ENCODE measurements at regions not wholly inside any gene's neighbourhood (a gene's known extent, or its start where the extent isn't known, plus 50 kb on each side); places are given as distances from the start of the nearest gene placed in this dataset.

DNA sequence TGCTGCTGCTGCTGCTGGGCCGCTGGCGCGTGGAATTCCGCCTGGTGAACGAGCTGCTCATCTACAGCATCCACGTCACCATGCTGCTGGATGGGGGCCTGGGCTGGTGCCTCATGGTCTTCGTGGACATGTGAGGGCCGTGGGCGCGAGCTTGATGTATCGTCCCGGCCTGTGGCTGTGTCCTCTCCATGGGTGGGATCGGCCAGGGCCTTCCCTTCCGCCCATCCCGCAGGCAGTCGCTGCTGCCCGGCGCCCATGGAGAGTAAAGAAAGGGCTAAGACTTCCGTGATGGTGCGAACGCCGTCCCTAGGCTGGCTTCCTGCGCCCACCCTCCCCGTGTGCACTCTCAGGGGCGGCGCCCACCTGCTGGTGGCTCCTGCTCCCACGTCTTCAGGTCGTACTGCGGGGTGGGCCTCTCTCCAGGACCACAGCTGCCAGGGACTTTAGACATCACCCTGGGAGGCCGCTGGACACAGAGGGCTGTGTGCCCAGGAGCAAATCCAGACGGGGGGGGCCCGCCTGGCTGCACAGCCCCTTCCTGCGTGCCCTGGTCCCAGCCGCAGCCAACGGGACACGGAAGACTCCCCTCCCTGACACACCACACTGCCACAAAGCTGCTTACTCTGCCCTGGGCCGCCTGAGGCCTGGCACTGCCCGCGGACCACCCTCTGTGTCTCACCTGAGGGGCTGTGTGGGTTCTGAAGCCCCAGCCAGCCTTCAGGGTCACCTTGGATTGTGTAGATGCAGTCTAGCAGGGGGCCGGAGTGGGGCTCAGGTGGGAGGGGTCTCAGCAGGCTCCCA is 167.5 kb downstream of the SEPTIN7 start:
- no peak overlapping the region for H3K4me3 ChIP-seq

GRCh38 chr7:35969066-35969465 is 168.2 kb downstream of the SEPTIN7 start:
- Histone ChIP-seq H3K9me3 (no peaks in the 10 kb centered on the region), H3K27me3 (no peaks in the 10 kb centered on the region), H3K36me3 (no peaks in the 10 kb centered on the region), H3K27ac (no peak overlapping the region), H3K4me1 (no peaks in the 10 kb centered on the region), H3K4me3 (no peak overlapping the region)
- TF ChIP-seq POLR2AphosphoS5 (IDR thresholded peaks at IDR 0.05; ENCODE audit: insufficient read depth in 1 of 2, low read depth in 1 of 2) = no peak
- TF ChIP-seq CTCF (IDR thresholded peaks at IDR 0.05) = no peak
- no peak for TF ChIP-seq POLR2A (IDR thresholded peaks at IDR 0.05)
- intact Hi-C loops (cut with DNase I) = no loop called here
- DNase-seq (ENCODE audit: extremely low spot score in 2 of 2) = no peak

More for the DNA sequence above, 167.5 kb downstream of the SEPTIN7 start:
- no peaks in the 10 kb centered on the region for H3K36me3 ChIP-seq
- DNase-seq (ENCODE audit: extremely low spot score in 2 of 2) = no peak
- no peak overlapping the region for H3K27ac ChIP-seq
- no peak for TF ChIP-seq CTCF (IDR thresholded peaks at IDR 0.05)
- TF ChIP-seq POLR2AphosphoS5 (IDR thresholded peaks at IDR 0.05; ENCODE audit: insufficient read depth in 1 of 2, low read depth in 1 of 2) = no peak
- no peak for TF ChIP-seq POLR2A (IDR thresholded peaks at IDR 0.05)
- no peaks in the 10 kb centered on the region for H3K4me1 ChIP-seq
- no peaks in the 10 kb centered on the region for H3K27me3 ChIP-seq
- H3K9me3 ChIP-seq = no peaks in the 10 kb centered on the region
- intact Hi-C loops (cut with DNase I) = no loop called here

- no peaks in the 10 kb centered on the region for H3K36me3 ChIP-seq
- H3K27me3 ChIP-seq = no peaks in the 10 kb centered on the region
- no peak overlapping the region for H3K27ac ChIP-seq
- TF ChIP-seq CTCF (IDR thresholded peaks at IDR 0.05) = no peak
- TF ChIP-seq POLR2A (IDR thresholded peaks at IDR 0.05) = no peak
- no peak for TF ChIP-seq POLR2AphosphoS5 (IDR thresholded peaks at IDR 0.05; ENCODE audit: insufficient read depth in 1 of 2, low read depth in 1 of 2)
- H3K4me3 ChIP-seq = no peak overlapping the region
- no peaks in the 10 kb centered on the region for H3K9me3 ChIP-seq
- H3K4me1 ChIP-seq = no peaks in the 10 kb centered on the region
- DNase-seq (ENCODE audit: extremely low spot score in 2 of 2) = no peak
- intact Hi-C loops (cut with DNase I) = loop anchor here (10.0 kb wide), 1 partner anchor 56 kb away; no protein-coding TSS in a partner anchor
Observed at GRCh38 chr7:35970458-35970857, 169.6 kb downstream of the SEPTIN7 start.

DNA sequence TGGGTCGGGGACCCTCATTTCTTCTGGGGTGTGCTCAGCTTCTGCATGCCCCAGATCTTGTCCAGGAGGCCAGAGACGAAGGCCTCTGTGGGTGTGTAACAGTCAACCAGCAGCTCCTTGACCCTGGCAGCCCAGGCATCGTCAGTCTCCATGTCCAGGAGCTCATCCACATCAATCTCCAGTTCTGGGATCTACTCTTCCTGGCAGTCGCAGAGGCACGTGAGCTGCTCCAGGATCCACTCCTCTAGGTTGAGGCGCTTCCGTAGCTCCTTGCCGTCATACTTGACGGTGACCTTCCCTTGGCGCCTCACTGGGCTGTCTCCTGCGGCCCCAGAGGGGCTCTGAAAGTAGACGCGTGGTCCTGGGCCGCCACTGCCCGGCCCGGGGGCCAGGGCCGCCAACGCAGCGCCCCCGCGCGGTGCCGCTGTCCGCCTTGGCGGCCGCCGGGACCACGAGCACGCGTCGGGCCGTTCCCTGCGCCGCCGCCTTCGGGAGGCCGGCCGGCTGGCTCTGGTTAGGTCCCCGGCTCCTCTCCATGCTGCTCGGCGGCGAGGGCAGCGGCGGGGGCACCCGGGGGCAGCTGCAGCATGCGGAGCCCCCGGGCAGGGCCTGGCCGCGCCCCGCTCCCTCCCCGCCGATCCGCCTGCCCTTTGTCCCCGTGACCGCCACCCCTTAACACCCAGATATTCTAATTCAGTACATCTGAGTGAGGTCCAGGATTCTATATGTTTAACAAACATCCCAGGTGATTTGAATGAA is 170.5 kb downstream of the SEPTIN7 start:
- H3K9me3 ChIP-seq = no peaks in the 10 kb centered on the region
- DNase-seq (ENCODE audit: extremely low spot score in 2 of 2) = no peak
- peak overlapping the region in 1 of 2 donors; percentile 14 for H3K4me3 ChIP-seq
- TF ChIP-seq CTCF (IDR thresholded peaks at IDR 0.05) (no peak), POLR2A (IDR thresholded peaks at IDR 0.05) (no peak), POLR2AphosphoS5 (IDR thresholded peaks at IDR 0.05; ENCODE audit: insufficient read depth in 1 of 2, low read depth in 1 of 2) (no peak)
- no peaks in the 10 kb centered on the region for H3K36me3 ChIP-seq
- no peaks in the 10 kb centered on the region for H3K4me1 ChIP-seq
- intact Hi-C loops (cut with DNase I) = loop anchor here (10.0 kb wide), 1 partner anchor 57 kb away; no protein-coding TSS in a partner anchor
- H3K27me3 ChIP-seq = no peaks in the 10 kb centered on the region
- no peak overlapping the region for H3K27ac ChIP-seq
